Loucy (cell line): ENCODE measurements at regions not wholly inside any gene's neighbourhood (a gene's known extent, or its start where the extent isn't known, plus 50 kb on each side); places are given as distances from the start of the nearest gene placed in this dataset.

ENCODE experiments used
- H2AFZ ChIP-seq: fragments of 200-600 bp; sonication (generic); 2 replicates; pipeline ENCODE4 v1.6.0; 2016; ENCODE audit warnings: antibody characterized with exemption, mild to moderate bottlenecking, low read length, moderate library complexity
- H3F3A ChIP-seq: fragments of 200-600 bp; 2 replicates; pipeline ENCODE4 v1.6.0; 2016; ENCODE audit warnings: antibody characterized with exemption, low read depth, mild to moderate bottlenecking
- H3K27me3 ChIP-seq: fragments of 200-600 bp; sonication (generic); 2 replicates; pipeline ENCODE4 v1.6.1; 2014; ENCODE audit warnings: low read length, mild to moderate bottlenecking; ENCODE audit not compliant: insufficient read depth, poor library complexity, severe bottlenecking
- H3K36me3 ChIP-seq: fragments of 200-600 bp; sonication (generic); 2 replicates; pipeline ENCODE4 v1.6.1; 2016; ENCODE audit warnings: low read length; ENCODE audit not compliant: insufficient read depth
- H3K4me1 ChIP-seq: fragments of 200-600 bp; sonication (generic); 2 replicates; pipeline ENCODE4 v1.5.1; 2014; ENCODE audit warnings: low read length, mild to moderate bottlenecking; ENCODE audit not compliant: insufficient read depth, poor library complexity, severe bottlenecking
- H3K4me2 ChIP-seq: fragments of 200-600 bp; sonication (generic); 2 replicates; pipeline ENCODE4 v1.6.0; 2014; ENCODE audit warnings: antibody characterized with exemption, low read length, low read depth, mild to moderate bottlenecking; ENCODE audit not compliant: poor library complexity, severe bottlenecking
- H3K4me3 ChIP-seq: fragments of 200-600 bp; sonication (generic); 2 replicates; pipeline ENCODE4 v1.5.1; 2014; ENCODE audit warnings: low read length, mild to moderate bottlenecking, mixed read lengths; ENCODE audit not compliant: poor library complexity, severe bottlenecking
- H3K79me2 ChIP-seq: fragments of 200-600 bp; sonication (generic); 2 replicates; pipeline ENCODE4 v1.6.1; 2014; ENCODE audit warnings: low read length; ENCODE audit not compliant: insufficient read depth
- H3K9ac ChIP-seq: fragments of 200-600 bp; sonication (generic); 2 replicates; pipeline ENCODE4 v1.6.0; 2014; ENCODE audit warnings: mild to moderate bottlenecking, low read depth, low read length, moderate library complexity; ENCODE audit not compliant: poor library complexity, severe bottlenecking
- H3K9me2 ChIP-seq: fragments of 200-600 bp; sonication (generic); replicated peaks from 2 replicates; pipeline ENCODE4 v1.6.1; 2016; ENCODE audit warnings: low read depth, low read length, mixed read lengths
- H3K9me3 ChIP-seq: fragments of 200-600 bp; sonication (generic); 2 replicates; pipeline ENCODE4 v1.6.1; 2014; ENCODE audit warnings: mild to moderate bottlenecking, antibody characterized with exemption, low read length, low read depth; ENCODE audit not compliant: insufficient read depth
- H4K20me1 ChIP-seq: fragments of 200-600 bp; sonication (generic); 2 replicates; pipeline ENCODE4 v1.6.0; 2014; ENCODE audit warnings: antibody characterized with exemption, low read length, mild to moderate bottlenecking; ENCODE audit not compliant: insufficient read depth, poor library complexity, severe bottlenecking
- EZH2phosphoT487 ChIP-seq: fragments of 200-600 bp; IDR thresholded peaks from 2 replicates; pipeline ENCODE4 v1.6.1; 2018; ENCODE audit warnings: antibody characterized with exemption, mild to moderate bottlenecking, moderate library complexity, borderline replicate concordance
- TF ChIP-seq, protein P1 (sequence below): fragments of 200-600 bp; sonication (generic); conservative IDR thresholded peaks from 2 replicates; pipeline ENCODE4 v1.5.1; 2014; ENCODE audit warnings: mild to moderate bottlenecking, antibody characterized with exemption, low read length

DNA sequence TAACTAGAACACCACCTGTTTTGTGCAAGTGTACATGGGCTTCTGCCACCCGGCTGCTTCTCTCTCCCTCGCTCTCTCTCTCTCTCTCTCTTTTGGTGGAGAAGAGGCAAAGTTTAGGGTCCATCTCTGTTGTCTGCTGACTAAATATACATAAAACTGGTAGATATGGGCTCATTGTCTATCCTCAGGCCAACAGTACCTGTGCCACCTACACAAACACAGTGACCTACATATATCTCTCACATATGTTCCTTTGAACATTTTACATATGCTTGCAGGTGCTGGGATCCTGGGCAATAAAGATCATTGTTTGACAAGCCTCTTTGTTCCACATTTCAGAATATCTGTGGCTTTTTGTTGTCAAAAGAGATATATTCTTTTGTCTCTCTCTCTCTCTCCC is 256.3 kb upstream of the KCNH8 start:
- Histone ChIP-seq H4K20me1 (no peaks in the 10 kb centered on the region), H3K36me3 (no peaks in the 10 kb centered on the region), H2AFZ (peak overlapping the region; percentile 16; the same call in 1 of the 2 replicates), H3K79me2 (no peaks in the 10 kb centered on the region), H3K9ac (no peak overlapping the region), H3K9me2 (no peaks in the 10 kb centered on the region), H3K4me2 (peak overlapping the region; percentile 49), H3K4me3 (peak overlapping the region; percentile 11), H3F3A (no peaks in the 10 kb centered on the region), H3K27me3 (no peaks in the 10 kb centered on the region), H3K4me1 (peaks cover 22% of the 10 kb centered on the region), H3K9me3 (no peaks in the 10 kb centered on the region)
- TF ChIP-seq, protein P1, sequence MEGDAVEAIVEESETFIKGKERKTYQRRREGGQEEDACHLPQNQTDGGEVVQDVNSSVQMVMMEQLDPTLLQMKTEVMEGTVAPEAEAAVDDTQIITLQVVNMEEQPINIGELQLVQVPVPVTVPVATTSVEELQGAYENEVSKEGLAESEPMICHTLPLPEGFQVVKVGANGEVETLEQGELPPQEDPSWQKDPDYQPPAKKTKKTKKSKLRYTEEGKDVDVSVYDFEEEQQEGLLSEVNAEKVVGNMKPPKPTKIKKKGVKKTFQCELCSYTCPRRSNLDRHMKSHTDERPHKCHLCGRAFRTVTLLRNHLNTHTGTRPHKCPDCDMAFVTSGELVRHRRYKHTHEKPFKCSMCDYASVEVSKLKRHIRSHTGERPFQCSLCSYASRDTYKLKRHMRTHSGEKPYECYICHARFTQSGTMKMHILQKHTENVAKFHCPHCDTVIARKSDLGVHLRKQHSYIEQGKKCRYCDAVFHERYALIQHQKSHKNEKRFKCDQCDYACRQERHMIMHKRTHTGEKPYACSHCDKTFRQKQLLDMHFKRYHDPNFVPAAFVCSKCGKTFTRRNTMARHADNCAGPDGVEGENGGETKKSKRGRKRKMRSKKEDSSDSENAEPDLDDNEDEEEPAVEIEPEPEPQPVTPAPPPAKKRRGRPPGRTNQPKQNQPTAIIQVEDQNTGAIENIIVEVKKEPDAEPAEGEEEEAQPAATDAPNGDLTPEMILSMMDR: no peak
- TF ChIP-seq EZH2phosphoT487: no peak

DNA sequence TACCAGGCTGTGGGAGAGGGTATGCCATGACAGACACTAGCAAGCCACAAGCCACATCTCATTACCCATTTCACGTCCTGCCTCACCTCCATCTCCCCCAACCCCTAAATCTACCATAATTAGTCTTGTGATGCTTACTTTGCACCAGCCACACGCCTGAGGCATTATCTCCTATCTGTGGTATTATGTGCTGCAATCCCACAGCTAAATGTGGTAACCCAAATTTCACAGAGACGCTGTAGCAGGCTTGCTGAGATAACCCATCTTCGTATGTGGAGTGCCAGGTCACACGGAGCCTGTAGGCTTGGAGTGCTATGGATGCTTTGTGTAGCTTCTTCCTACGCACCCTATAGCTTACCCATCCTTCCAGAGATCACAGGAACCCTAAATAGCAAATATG is 256.7 kb upstream of the KCNH8 start:
- no peak for TF ChIP-seq EZH2phosphoT487
- TF ChIP-seq, protein P1: no peak
- Histone ChIP-seq H3K9ac (no peak overlapping the region), H3K9me3 (no peaks in the 10 kb centered on the region), H3K4me2 (peak overlapping the region; percentile 49), H4K20me1 (no peaks in the 10 kb centered on the region), H3K9me2 (no peaks in the 10 kb centered on the region), H3K4me3 (peak overlapping the region; percentile 11), H3K36me3 (no peaks in the 10 kb centered on the region), H2AFZ (peak overlapping the region; percentile 16; the same call in 1 of the 2 replicates), H3F3A (no peaks in the 10 kb centered on the region), H3K27me3 (no peaks in the 10 kb centered on the region), H3K4me1 (peaks cover 22% of the 10 kb centered on the region), H3K79me2 (no peaks in the 10 kb centered on the region)

DNA sequence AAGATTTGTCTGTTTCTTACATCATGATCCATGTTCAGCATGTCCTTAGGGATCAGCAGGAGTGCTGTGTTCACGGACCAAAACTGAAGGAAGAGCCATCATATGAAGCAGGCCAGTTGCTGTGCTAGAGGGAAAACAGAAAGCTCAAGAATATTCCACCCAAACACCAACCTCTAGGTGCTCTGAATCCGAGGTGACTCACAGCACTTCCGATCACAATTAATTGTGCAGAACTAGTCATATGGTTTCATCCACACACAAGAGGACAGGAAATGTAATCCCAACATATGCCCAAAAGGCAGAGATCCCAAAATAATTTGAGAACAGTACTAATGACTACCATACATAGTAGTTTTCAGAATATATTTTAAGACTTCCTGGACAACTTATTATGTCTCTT is 257.9 kb upstream of the KCNH8 start:
- Histone ChIP-seq H2AFZ (no peak overlapping the region), H4K20me1 (no peaks in the 10 kb centered on the region), H3F3A (no peaks in the 10 kb centered on the region), H3K4me1 (peaks cover 22% of the 10 kb centered on the region), H3K9ac (no peak overlapping the region), H3K79me2 (no peaks in the 10 kb centered on the region), H3K36me3 (no peaks in the 10 kb centered on the region), H3K27me3 (no peaks in the 10 kb centered on the region), H3K9me2 (no peaks in the 10 kb centered on the region), H3K4me2 (no peak overlapping the region), H3K4me3 (no peak overlapping the region), H3K9me3 (no peaks in the 10 kb centered on the region)
- no peak for TF ChIP-seq EZH2phosphoT487
- TF ChIP-seq, protein P1: no peak
